ENCODE measurements at regions not wholly inside any gene's neighbourhood (a gene's known extent, or its start where the extent isn't known, plus 50 kb on each side); places are given as distances from the start of the nearest gene placed in this dataset.

- peaks cover 0 to 5% (median 0%) of the 10 kb centered on the region in 4 donors for H3K4me1 ChIP-seq
- H3K27me3 ChIP-seq = peaks cover 0 to 13% of the 10 kb centered on the region in 2 donors
- intact Hi-C loops (cut with DNase I) = no loop called here
- no peaks in the 10 kb centered on the region for H3K9me3 ChIP-seq
- no peaks in the 10 kb centered on the region for H3K36me3 ChIP-seq
- ATAC-seq = no peak
- 46% methylated on average over 18 of the region's 30 CpGs for WGBS (ENCODE audit: insufficient coverage, low coverage, low lambda C conversion rate, missing lambda C conversion rate)
- H3K4me3 ChIP-seq = no peak overlapping the region
- no peak for DNase-seq
- no peak for TF ChIP-seq CTCF (IDR thresholded peaks at IDR 0.05)
- TF ChIP-seq POLR2A (IDR thresholded peaks at IDR 0.05) = no peak
- no peak overlapping the region for H3K27ac ChIP-seq
Observed at GRCh38 chrX:120014354-120015130, 62.9 kb downstream of the RHOXF2B start.

- Histone ChIP-seq H3K36me3 (no peaks in the 10 kb centered on the region), H3K4me1 (no peaks in the 10 kb centered on the region), H3K27me3 (peaks cover 0 to 34% of the 10 kb centered on the region in 2 donors), H3K9me3 (no peaks in the 10 kb centered on the region), H3K27ac (no peak overlapping the region), H3K4me3 (no peak overlapping the region)
- intact Hi-C loops (cut with DNase I) = loop anchor here in 1 of 2 donors (10.0 kb wide), 1 partner anchor 113 kb away; the partner anchor contains the start of gene RHOXF1
- DNase-seq (no peak), ATAC-seq (no peak)
- no peak for TF ChIP-seq POLR2A (IDR thresholded peaks at IDR 0.05)
- TF ChIP-seq CTCF (IDR thresholded peaks at IDR 0.05) = no peak
- WGBS (ENCODE audit: insufficient coverage, low coverage, low lambda C conversion rate, missing lambda C conversion rate) = 53% methylated on average over 6 of the region's 6 CpGs
Observed at GRCh38 chrX:120001787-120002186, 58.2 kb upstream of the NKAP start.

- DNase-seq = no peak
- Histone ChIP-seq H3K4me3 (no peak overlapping the region), H3K27ac (no peak overlapping the region), H3K9me3 (no peaks in the 10 kb centered on the region), H3K4me1 (no peaks in the 10 kb centered on the region), H3K36me3 (no peaks in the 10 kb centered on the region), H3K27me3 (peaks cover 0 to 34% of the 10 kb centered on the region in 2 donors)
- TF ChIP-seq CTCF (IDR thresholded peaks at IDR 0.05) (no peak), POLR2A (IDR thresholded peaks at IDR 0.05) (no peak)
- intact Hi-C loops (cut with DNase I) = loop anchor here in 1 of 2 donors (10.0 kb wide), 1 partner anchor 114 kb away; the partner anchor contains the start of gene RHOXF1
- WGBS (ENCODE audit: insufficient coverage, low coverage, low lambda C conversion rate, missing lambda C conversion rate) = 31% methylated on average over 29 of the region's 32 CpGs
- peak in 1 of 4 donors; percentile 54 for ATAC-seq
Observed at GRCh38 chrX:120000490-120001246, 57.1 kb upstream of the NKAP start.

GRCh38 chrX:119999087-119999634, 55.6 kb upstream of the NKAP start:
- Histone ChIP-seq H3K4me3 (no peak overlapping the region), H3K27ac (no peak overlapping the region), H3K36me3 (no peaks in the 10 kb centered on the region), H3K4me1 (no peaks in the 10 kb centered on the region), H3K27me3 (peaks cover 2 to 47% of the 10 kb centered on the region in 2 donors), H3K9me3 (no peaks in the 10 kb centered on the region)
- no peak for ATAC-seq
- WGBS (ENCODE audit: insufficient coverage, low coverage, low lambda C conversion rate, missing lambda C conversion rate) = 21% methylated on average over 7 of the region's 20 CpGs
- intact Hi-C loops (cut with DNase I) = no loop called here
- TF ChIP-seq CTCF (IDR thresholded peaks at IDR 0.05) = no peak
- TF ChIP-seq POLR2A (IDR thresholded peaks at IDR 0.05) = no peak
- no peak for DNase-seq

All from right lobe of liver (tissue), 6 donors.